ENCODE measurements at regions not wholly inside any gene's neighbourhood (a gene's known extent, or its start where the extent isn't known, plus 50 kb on each side); places are given as distances from the start of the nearest gene placed in this dataset.
A peak's percentile ranks its signal among the peaks of the same experiment; 100 is the strongest.
"Not testable (repeated sequence)": the region's sequence is repeated elsewhere in the genome, so short reads cannot be mapped to it uniquely, and the experiment has no call there.

DNA sequence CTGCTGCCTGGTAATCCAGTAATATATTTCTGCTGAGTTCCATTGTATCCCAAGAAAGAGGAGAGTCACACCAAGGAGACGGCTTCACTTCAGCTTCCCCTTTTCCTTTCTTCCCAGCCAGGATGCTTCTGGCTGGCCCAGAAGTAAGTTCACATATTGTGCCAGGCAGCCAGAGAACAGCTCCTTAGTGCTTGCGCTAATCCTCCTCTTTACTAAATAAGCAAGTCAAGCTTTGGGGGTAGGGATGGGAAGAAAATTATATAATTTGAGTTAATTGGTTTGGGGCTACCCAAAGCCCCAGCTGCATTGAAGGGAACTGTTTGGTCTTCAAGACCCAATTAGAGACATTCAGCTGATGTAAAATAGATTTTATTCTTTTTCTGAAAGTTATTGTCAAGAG is 218.8 kb upstream of the HES1 start:
- FAIRE-seq (peak; percentile 5), DNase-seq (ENCODE audit: insufficient read length) (no peak)
- no peak for TF ChIP-seq POLR2AphosphoS5 (IDR thresholded peaks at IDR 0.05; ENCODE audit: low read depth, low read length)
- TF ChIP-seq TAF1 (IDR thresholded peaks at IDR 0.05; ENCODE audit: borderline replicate concordance, low read depth, low read length), result no peak
- TF ChIP-seq POLR2A (IDR thresholded peaks at IDR 0.05; ENCODE audit: low read depth, low read length), result no peak

DNA sequence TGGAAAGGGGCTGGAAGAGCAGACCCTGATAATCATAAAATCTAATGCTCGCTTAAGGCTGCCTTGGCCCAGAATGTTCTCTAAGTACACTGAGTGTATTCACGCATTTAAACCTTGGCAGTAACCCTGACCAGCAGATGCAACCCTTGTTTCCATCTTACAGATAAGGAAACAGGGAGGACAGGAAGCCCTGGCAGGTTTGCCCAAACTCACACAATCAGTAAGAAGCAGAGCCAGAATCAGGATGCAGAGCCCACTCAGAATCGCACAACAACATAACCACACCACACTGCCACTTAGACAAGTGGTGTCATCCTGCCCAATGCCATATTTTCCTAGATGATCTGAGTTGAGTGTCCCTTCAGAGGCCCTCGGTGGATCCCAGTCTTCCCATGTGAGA is 214.5 kb upstream of the HES1 start:
- DNase-seq (ENCODE audit: insufficient read length), result no peak
- TF ChIP-seq POLR2A (IDR thresholded peaks at IDR 0.05; ENCODE audit: low read depth, low read length) (no peak), TAF1 (IDR thresholded peaks at IDR 0.05; ENCODE audit: borderline replicate concordance, low read depth, low read length) (no peak), POLR2AphosphoS5 (IDR thresholded peaks at IDR 0.05; ENCODE audit: low read depth, low read length) (no peak)
- no peak for FAIRE-seq

DNA sequence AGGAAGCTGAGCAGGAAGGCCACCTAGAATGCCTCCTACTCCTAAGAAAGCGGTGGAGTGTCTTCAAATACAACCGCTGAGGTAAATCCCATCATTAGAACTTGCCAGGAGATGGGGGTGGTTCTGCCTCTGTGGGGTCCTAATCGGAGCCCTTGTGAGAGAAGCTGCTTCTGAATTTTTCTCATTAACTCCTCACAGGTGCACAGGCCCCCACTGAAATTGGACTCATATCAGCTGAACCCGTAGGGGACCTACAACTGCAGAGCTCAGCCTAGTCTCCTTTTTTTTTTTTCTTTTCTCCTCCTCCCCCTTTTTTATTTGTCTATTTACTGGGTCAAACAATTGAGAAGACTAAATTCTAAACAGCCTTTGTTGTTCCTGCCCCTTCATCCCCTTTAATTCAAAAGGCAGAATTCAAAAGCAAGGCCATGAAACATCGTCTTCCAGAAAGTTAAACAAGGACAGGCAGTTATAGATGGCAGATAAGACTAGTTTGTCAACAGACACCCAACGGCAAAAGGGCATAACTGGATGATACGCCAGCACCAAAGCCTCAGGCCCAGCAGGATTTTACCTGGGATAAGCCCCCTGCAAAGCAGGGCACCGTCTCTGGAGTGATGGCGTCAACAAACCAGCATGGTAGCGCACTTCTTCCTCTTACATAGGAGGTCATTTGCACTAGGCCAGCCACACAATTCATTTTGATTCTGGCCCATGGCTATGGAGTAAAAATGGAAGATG is 213.7 kb upstream of the HES1 start:
- no peak for DNase-seq (ENCODE audit: insufficient read length)
- no peak for FAIRE-seq

DNA sequence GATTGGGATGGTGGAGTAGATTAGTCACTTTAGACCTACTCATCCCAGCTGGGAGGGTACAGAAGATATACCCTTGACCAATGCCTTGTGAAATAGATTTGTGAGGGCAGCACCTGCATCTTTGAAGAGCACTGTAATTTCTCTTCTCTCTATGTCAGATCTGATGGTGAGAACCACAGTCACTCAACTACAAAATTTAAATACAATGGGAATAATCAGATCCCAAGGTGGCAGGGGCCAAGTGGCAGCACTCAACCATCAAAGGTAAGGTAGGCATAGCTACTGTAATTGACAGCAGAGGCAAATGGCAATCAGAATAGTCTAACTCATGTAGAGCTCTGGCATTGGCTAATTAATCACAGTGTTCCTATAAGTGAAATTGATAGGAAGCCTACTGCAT is 212.0 kb upstream of the HES1 start:
- not testable (repeated sequence) for DNase-seq (ENCODE audit: insufficient read length); FAIRE-seq

More for the DNA sequence above, 213.7 kb upstream of the HES1 start:
- TF ChIP-seq POLR2AphosphoS5 (IDR thresholded peaks at IDR 0.05; ENCODE audit: low read depth, low read length) (no peak), POLR2A (IDR thresholded peaks at IDR 0.05; ENCODE audit: low read depth, low read length) (no peak), TAF1 (IDR thresholded peaks at IDR 0.05; ENCODE audit: borderline replicate concordance, low read depth, low read length) (no peak)

DNA sequence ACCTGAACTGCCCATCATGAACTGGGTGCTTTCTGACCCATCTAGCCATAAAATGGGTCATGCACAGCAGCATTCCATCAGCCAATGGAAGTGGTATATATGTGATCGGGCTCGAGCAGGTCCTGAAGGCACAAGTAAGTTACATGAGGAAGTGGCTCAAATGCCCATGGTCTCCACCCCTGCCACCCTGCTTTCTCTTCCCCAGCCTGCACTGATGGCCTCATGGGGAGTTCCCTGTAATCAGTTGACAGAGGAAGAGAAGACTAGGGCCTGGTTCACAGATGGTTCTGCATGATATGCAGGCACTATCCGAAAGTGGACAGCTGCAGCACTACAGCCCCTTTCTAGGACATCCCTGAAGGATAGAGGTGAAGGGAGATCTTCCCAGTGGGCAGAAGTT is 209.9 kb upstream of the HES1 start:
- not testable (repeated sequence) for FAIRE-seq; DNase-seq (ENCODE audit: insufficient read length)

DNA sequence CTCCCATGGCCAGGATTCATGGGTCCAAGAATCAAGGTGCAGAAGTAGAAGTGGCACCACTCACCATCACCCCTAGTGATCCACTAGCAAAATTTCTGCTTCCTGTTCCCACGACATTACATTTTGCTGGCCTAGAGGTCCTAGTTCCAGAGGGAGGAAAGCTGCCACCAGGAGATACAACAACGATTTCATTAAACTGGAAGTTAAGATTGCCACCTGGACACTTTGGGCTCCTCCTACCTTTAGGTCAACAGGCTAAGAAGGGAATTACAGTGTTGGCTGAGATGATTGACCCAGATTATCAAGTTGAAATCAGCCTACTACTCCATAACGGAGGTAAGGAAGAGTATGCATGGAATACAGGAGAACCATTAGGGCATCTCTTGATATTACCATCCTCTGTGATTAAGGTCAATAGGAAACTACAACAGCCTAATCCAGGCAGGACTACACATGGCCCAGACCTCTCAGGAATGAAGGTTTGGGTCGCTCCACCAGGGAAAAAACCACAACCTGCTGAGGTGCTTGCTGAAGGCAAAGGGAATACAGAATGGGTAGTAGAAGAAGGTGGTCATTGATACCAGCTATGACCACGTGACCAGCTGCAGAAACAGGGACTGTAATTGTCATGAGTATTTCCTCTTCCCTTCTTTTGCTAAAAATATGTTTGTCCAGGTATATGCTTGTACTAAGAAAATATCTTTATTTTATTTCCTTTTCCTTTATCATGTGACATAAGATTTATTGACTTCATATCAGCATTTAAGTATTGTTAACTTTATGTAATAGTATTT is 208.3 kb upstream of the HES1 start:
- FAIRE-seq; DNase-seq (ENCODE audit: insufficient read length): not testable (repeated sequence)

DNA sequence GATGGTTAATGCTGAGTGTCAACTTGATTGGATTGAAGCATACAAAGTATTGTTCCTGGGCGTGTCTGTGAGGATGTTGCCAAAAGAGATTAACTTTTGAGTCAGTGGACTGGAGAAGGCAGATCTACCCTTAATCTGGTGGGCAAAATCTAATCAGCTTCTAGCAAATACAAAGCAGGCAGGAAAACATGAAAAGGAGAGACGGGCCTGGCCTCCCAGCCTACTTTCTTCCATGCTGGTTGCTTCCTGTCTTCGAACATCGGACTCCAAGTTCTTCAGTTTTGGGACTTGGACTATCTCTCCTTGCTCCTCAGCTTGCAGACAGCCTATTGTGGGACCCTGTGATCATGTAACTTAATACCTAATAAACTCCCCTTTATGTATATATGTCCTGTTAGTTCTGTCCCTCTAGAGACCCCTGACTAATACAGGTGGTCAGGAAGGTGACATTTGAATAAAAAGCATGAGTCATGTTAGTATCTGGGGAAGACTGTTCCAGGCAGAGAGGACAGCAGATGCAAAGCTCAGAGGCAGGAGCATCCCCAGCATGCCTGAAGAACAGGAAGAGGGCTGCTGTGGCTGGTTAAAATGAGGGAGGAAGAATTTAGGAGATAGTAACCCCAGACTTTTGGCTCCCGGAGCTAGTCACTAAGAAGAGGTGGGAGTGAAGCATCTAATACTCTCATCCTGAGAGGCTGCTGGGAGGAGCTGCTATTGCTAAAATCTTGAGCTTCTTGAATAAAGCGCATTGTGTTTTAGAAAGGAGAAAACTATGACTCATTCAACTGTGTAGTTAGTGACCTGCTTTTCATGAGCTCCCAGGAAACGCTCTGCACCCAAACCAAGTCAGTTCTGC is 207.4 kb upstream of the HES1 start:
- FAIRE-seq, result no peak
- TF ChIP-seq POLR2AphosphoS5 (IDR thresholded peaks at IDR 0.05; ENCODE audit: low read depth, low read length) (no peak), POLR2A (IDR thresholded peaks at IDR 0.05; ENCODE audit: low read depth, low read length) (no peak), TAF1 (IDR thresholded peaks at IDR 0.05; ENCODE audit: borderline replicate concordance, low read depth, low read length) (no peak)
- DNase-seq (ENCODE audit: insufficient read length), result no peak

DNA sequence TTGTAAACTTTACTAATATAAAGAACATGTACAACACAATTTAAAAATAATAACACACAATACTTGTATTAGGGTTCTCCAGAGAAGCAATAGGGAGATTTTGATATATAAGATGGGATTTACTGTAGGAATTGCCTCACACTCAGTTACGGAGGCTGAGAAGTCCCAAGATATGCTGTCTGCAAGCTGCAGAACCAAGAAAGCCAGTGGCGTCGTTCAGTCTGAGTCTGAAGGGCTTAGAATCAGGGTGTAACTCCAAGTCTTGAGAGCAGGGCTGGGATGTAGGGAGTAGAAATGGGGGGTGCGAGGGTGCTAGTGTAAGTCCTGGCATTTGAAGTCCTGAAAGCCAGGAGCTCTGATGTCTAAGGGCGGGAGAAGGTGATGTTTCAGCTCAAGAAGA is 206.6 kb upstream of the HES1 start:
- FAIRE-seq (no peak), DNase-seq (ENCODE audit: insufficient read length) (no peak)
- TF ChIP-seq TAF1 (IDR thresholded peaks at IDR 0.05; ENCODE audit: borderline replicate concordance, low read depth, low read length), result no peak
- no peak for TF ChIP-seq POLR2AphosphoS5 (IDR thresholded peaks at IDR 0.05; ENCODE audit: low read depth, low read length)
- no peak for TF ChIP-seq POLR2A (IDR thresholded peaks at IDR 0.05; ENCODE audit: low read depth, low read length)

DNA sequence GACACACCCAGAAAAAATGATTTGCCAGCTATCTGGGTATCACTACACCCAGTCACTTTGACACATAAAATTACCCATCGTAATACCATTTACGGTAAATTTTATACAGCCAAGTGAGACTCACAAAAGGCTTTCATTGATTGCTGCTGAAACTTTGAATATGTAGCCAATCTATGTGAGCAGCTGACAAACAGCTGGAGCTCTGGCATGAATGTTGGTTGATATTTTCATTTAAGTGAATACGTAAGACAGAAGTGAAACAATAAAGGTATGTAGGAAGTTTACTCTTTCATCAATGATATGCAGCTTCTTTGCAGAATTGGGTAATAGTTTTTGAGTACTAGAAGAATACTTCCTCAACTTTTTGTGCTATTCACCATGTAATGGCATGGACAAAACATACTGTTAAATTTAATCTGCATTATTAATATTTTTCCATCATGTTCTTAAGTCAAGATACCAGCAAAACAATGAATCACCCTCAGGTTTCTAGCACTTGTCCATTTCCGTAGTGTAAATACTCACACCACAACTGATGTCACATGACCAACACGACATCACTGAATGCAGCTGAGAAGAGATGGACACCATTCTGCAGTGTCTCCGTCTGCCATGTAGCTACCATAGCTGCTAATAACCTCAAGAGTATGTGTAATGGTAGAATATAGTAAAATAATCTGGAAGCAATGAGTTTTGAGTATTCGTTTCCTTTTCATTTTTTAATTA is 205.9 kb upstream of the HES1 start:
- FAIRE-seq, result no peak
- no peak for TF ChIP-seq TAF1 (IDR thresholded peaks at IDR 0.05; ENCODE audit: borderline replicate concordance, low read depth, low read length)
- TF ChIP-seq POLR2AphosphoS5 (IDR thresholded peaks at IDR 0.05; ENCODE audit: low read depth, low read length), result no peak
- TF ChIP-seq POLR2A (IDR thresholded peaks at IDR 0.05; ENCODE audit: low read depth, low read length), result no peak
- no peak for DNase-seq (ENCODE audit: insufficient read length)

DNA sequence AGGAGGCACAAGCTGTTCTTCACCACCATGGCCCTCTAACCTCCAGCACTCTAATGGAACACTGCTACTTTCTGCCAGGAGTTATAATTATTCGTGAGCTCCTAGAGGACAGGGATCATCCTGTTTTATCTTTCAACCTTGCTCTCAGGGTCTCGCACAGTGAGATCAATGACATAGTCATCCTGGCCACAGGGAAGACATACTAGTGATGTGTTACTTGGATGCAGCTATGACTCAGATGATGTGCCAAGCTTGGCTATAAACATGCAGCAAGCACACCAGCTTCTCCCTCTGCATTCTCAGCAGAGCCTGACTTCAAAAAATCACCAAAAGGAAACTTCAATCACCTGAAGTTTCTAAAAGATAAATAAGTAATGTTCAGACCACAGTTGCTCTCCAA is 203.8 kb upstream of the HES1 start:
- FAIRE-seq (no peak), DNase-seq (ENCODE audit: insufficient read length) (no peak)
- TF ChIP-seq TAF1 (IDR thresholded peaks at IDR 0.05; ENCODE audit: borderline replicate concordance, low read depth, low read length) (no peak), POLR2AphosphoS5 (IDR thresholded peaks at IDR 0.05; ENCODE audit: low read depth, low read length) (no peak), POLR2A (IDR thresholded peaks at IDR 0.05; ENCODE audit: low read depth, low read length) (no peak)

DNA sequence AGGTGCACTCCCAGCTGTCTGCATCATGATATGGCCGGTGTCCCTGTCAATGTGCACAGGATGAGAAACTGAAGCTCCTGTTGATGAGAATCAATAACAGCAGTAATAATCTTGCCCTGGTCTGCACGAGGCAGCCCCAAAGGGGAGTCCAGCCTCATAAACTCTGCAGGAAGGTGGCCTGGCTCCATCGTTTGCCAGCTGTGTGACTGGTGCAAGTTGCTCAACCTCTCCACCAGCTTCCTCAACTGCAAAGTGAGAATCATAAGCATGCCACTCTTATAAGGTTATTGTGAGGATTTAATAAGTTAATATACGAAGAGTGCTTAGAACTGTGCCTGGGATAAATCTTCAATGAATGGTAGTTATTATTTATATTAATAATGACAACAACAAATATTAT is 203.4 kb upstream of the HES1 start:
- no peak for FAIRE-seq
- no peak for DNase-seq (ENCODE audit: insufficient read length)
- TF ChIP-seq POLR2A (IDR thresholded peaks at IDR 0.05; ENCODE audit: low read depth, low read length), result no peak
- TF ChIP-seq POLR2AphosphoS5 (IDR thresholded peaks at IDR 0.05; ENCODE audit: low read depth, low read length), result no peak
- no peak for TF ChIP-seq TAF1 (IDR thresholded peaks at IDR 0.05; ENCODE audit: borderline replicate concordance, low read depth, low read length)

Measured in GM12892 (cell line).